Endothelial cell of umbilical vein (primary cell): ENCODE measurements at regions not wholly inside any gene's neighbourhood (a gene's known extent, or its start where the extent isn't known, plus 50 kb on each side); places are given as distances from the start of the nearest gene placed in this dataset.

ENCODE experiments used
- BruUV-seq: library from RNA; stranded (reverse); fragments of 400-500 nt; replicated peaks from 2 replicates; lab custom pipeline; 2021; lab: Mats Ljungman, UMichigan
- CTCF ChIA-PET: fragments of 300-600, 350-600 bp; sonication (Branson Sonifier 250); formaldehyde crosslinking; loops from one replicate; lab custom pipeline; 2021; ENCODE audit warnings: antibody characterized with exemption, inconsistent platforms; lab: Charles Lee
- POLR2A ChIA-PET: fragments of 300-600, 350-600 bp; sonication (Branson Sonifier 250); formaldehyde crosslinking; loops from one replicate; lab custom pipeline; 2021; ENCODE audit warnings: antibody characterized with exemption, inconsistent platforms; lab: Charles Lee
- DNase-seq: peaks from one replicate; pipeline ENCODE4 v3.0.0-alpha.2; 2011; ENCODE audit warnings: low read depth, low spot score
- FAIRE-seq: peaks from 2 replicates; lab custom pipeline; 2011; peaks lifted over from hg19 to GRCh38; lab: Jason Lieb, UNC
- H2AFZ ChIP-seq: 2 replicates; pipeline ENCODE4 v1.6.0; 2012; ENCODE audit warnings: low read depth, low read length, control low read depth, inconsistent platforms
- H3K27ac ChIP-seq: 2 replicates; pipeline ENCODE4 v1.5.1; 2011; ENCODE audit warnings: low read depth, mild to moderate bottlenecking, control low read depth, low read length, moderate library complexity; ENCODE audit not compliant: insufficient read depth
- H3K27me3 ChIP-seq, 2 experiments: 2 replicates each; pipeline versions ENCODE4 v1.6.0 to v1.6.1; 2011; ENCODE audit warnings: low read length in 2 of 2, mixed read lengths in 1 of 2; ENCODE audit not compliant: control insufficient read depth in 2 of 2, insufficient read depth in 2 of 2
- H3K36me3 ChIP-seq, 2 experiments: 2 replicates in 1 of 2; 3 replicates in 1 of 2; pipeline ENCODE4 v1.5.1; 2011; ENCODE audit warnings: low read length in 2 of 2, mild to moderate bottlenecking in 1 of 2, moderate library complexity in 1 of 2; ENCODE audit not compliant: control insufficient read depth in 2 of 2, insufficient read depth in 2 of 2; ENCODE audit errors: extremely low read depth in 1 of 2
- H3K4me1 ChIP-seq: 3 replicates; pipeline ENCODE4 v1.5.1; 2011; ENCODE audit warnings: mild to moderate bottlenecking, low read length; ENCODE audit not compliant: control insufficient read depth, insufficient read depth; ENCODE audit errors: extremely low read depth
- H3K4me2 ChIP-seq: 2 replicates; pipeline ENCODE4 v1.6.1; 2011; ENCODE audit warnings: low read length, control low read depth, mixed read lengths; ENCODE audit not compliant: insufficient read depth
- H3K4me3 ChIP-seq, 3 experiments: fragments of 200-600 bp in 1 of 3; sonication (generic), shearing (Covaris generic) in 1 of 3; replicated peaks in 1 of 3; 2 replicates each; pipeline ENCODE4 v1.5.1; 2011 to 2016; ENCODE audit warnings: control low read depth in 3 of 3, low read length in 3 of 3, mild to moderate bottlenecking in 2 of 3, inconsistent platforms in 1 of 3, low read depth in 1 of 3, moderate library complexity in 1 of 3; ENCODE audit not compliant: insufficient read depth in 1 of 3
- H3K79me2 ChIP-seq: 2 replicates; pipeline ENCODE4 v1.6.0; 2012; ENCODE audit warnings: low read length, inconsistent platforms; ENCODE audit not compliant: control insufficient read depth, insufficient read depth
- H3K9ac ChIP-seq: replicated peaks from 2 replicates; pipeline ENCODE3; 2011; ENCODE audit warnings: low read length, control low read depth; ENCODE audit not compliant: insufficient read depth; ENCODE audit errors: extremely low read depth
- H3K9me1 ChIP-seq: replicated peaks from 3 replicates; pipeline ENCODE4 v1.6.0; 2011; ENCODE audit warnings: mild to moderate bottlenecking, low read length; ENCODE audit not compliant: control insufficient read depth, insufficient read depth; ENCODE audit errors: extremely low read depth
- H3K9me3 ChIP-seq: replicated peaks from 2 replicates; pipeline ENCODE4 v1.5.1; 2012; ENCODE audit warnings: low read length, inconsistent platforms; ENCODE audit not compliant: control insufficient read depth, insufficient read depth
- H4K20me1 ChIP-seq: replicated peaks from 2 replicates; pipeline ENCODE3; 2011; ENCODE audit warnings: mild to moderate bottlenecking, low read length; ENCODE audit not compliant: control insufficient read depth, insufficient read depth; ENCODE audit errors: extremely low read depth
- EZH2 ChIP-seq: IDR thresholded peaks from 2 replicates; pipeline ENCODE4 v1.6.1; 2012; ENCODE audit warnings: borderline replicate concordance, low read depth, mild to moderate bottlenecking, moderate library complexity, low read length, inconsistent platforms; ENCODE audit not compliant: severe bottlenecking
- FOS ChIP-seq: IDR thresholded peaks from 2 replicates; pipeline ENCODE4 v1.6.1; 2011; ENCODE audit warnings: mild to moderate bottlenecking, low read length, moderate library complexity, borderline replicate concordance; ENCODE audit not compliant: insufficient read depth
- GATA2 ChIP-seq: IDR thresholded peaks from 2 replicates; pipeline ENCODE4 v1.7.0; 2011; ENCODE audit warnings: low read depth, mild to moderate bottlenecking, moderate library complexity, mixed read lengths, low read length; ENCODE audit not compliant: insufficient read length, insufficient read depth
- JUN ChIP-seq: IDR thresholded peaks from 2 replicates; pipeline ENCODE4 v1.6.1; 2011; ENCODE audit warnings: borderline replicate concordance, low read depth; ENCODE audit not compliant: insufficient read length, insufficient read depth
- MYC ChIP-seq: IDR thresholded peaks from one replicate; pipeline ENCODE4 v1.6.1; 2011; ENCODE audit warnings: mild to moderate bottlenecking, low read depth, low read length
- POLR2A ChIP-seq: IDR thresholded peaks from 2 replicates; pipeline ENCODE4 v1.6.1; 2012; ENCODE audit warnings: low read depth, mild to moderate bottlenecking, control low read depth, low read length
- POLR2AphosphoS5 ChIP-seq: IDR thresholded peaks from 2 replicates; pipeline ENCODE4 v1.6.1; 2012; ENCODE audit warnings: low read depth, mild to moderate bottlenecking, control low read depth, low read length, moderate library complexity; ENCODE audit not compliant: insufficient read depth
- dilution Hi-C: fragments of 300-500 bp; cut with MboI; formaldehyde crosslinking; loops from one replicate; pipeline ENCODE4 v1.15.0; 2019; ENCODE audit warnings: low sequenced_read_pairs; ENCODE audit not compliant: extremely low pct_ligation_motif_present
- intact Hi-C: fragments of 100-400 bp; cut with micrococcal nuclease; formaldehyde crosslinking; loops from one replicate; pipeline ENCODE4 v1.10.0; 2022
- TF ChIP-seq, protein P1 (sequence below): IDR thresholded peaks from 2 replicates; pipeline ENCODE4 v1.6.1; 2011; ENCODE audit not compliant: insufficient read depth, insufficient read length
- TF ChIP-seq, protein P2 (sequence below), 2 donors: IDR thresholded peaks; 1 replicate in 1 of 2; 2 replicates in 1 of 2; pipeline ENCODE4 v1.5.1; 2011; ENCODE audit warnings: low read length in 2 of 2, mild to moderate bottlenecking in 2 of 2, moderate library complexity in 2 of 2, control low read depth in 1 of 2, inconsistent platforms in 1 of 2, low read depth in 1 of 2; ENCODE audit not compliant: insufficient read depth in 1 of 2; ENCODE audit errors: extremely low read depth in 1 of 2

GRCh38 chr10:107966826-107967225 is 802.3 kb upstream of the SORCS1 start:
- no peaks in the 10 kb centered on the region for H4K20me1 ChIP-seq
- DNase-seq (no peak), FAIRE-seq (no peak)
- no peaks in the 10 kb centered on the region for H3K27me3 ChIP-seq
- H3K4me3 ChIP-seq = no peak overlapping the region
- H3K36me3 ChIP-seq = no peaks in the 10 kb centered on the region
- ChIA-PET CTCF (no interaction called here), POLR2A (no interaction called here)
- no peaks in the 10 kb centered on the region for H3K4me1 ChIP-seq
- BruUV-seq = no TSS peak
- no peaks in the 10 kb centered on the region for H3K9me1 ChIP-seq
- H3K27ac ChIP-seq = no peak overlapping the region
- TF ChIP-seq FOS (no peak), POLR2A (no peak), MYC (no peak), GATA2 (no peak), EZH2 (no peak), JUN (no peak), POLR2AphosphoS5 (no peak)
- TF ChIP-seq, protein P1, sequence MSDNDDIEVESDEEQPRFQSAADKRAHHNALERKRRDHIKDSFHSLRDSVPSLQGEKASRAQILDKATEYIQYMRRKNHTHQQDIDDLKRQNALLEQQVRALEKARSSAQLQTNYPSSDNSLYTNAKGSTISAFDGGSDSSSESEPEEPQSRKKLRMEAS = no peak
- TF ChIP-seq, protein P2, sequence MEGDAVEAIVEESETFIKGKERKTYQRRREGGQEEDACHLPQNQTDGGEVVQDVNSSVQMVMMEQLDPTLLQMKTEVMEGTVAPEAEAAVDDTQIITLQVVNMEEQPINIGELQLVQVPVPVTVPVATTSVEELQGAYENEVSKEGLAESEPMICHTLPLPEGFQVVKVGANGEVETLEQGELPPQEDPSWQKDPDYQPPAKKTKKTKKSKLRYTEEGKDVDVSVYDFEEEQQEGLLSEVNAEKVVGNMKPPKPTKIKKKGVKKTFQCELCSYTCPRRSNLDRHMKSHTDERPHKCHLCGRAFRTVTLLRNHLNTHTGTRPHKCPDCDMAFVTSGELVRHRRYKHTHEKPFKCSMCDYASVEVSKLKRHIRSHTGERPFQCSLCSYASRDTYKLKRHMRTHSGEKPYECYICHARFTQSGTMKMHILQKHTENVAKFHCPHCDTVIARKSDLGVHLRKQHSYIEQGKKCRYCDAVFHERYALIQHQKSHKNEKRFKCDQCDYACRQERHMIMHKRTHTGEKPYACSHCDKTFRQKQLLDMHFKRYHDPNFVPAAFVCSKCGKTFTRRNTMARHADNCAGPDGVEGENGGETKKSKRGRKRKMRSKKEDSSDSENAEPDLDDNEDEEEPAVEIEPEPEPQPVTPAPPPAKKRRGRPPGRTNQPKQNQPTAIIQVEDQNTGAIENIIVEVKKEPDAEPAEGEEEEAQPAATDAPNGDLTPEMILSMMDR (IDR thresholded peaks at IDR 0.05; ENCODE audit: extremely low read depth in 1 of 2, insufficient read depth in 1 of 2, low read depth in 1 of 2, low read length in 2 of 2) = no peak
- H3K9ac ChIP-seq = no peak overlapping the region
- no peak overlapping the region for H3K4me2 ChIP-seq
- dilution Hi-C loops (no loop called here), intact Hi-C loops (no loop called here)
- peaks cover 3% of the 10 kb centered on the region for H3K9me3 ChIP-seq
- no peak overlapping the region for H2AFZ ChIP-seq
- no peaks in the 10 kb centered on the region for H3K79me2 ChIP-seq
